Spleen (tissue), 11 donors: ENCODE measurements at regions not wholly inside any gene's neighbourhood (a gene's known extent, or its start where the extent isn't known, plus 50 kb on each side); places are given as distances from the start of the nearest gene placed in this dataset.
"Not testable (repeated sequence)": the region's sequence is repeated elsewhere in the genome, so short reads cannot be mapped to it uniquely, and the experiment has no call there.

Source experiments
- DNase-seq: peaks from one replicate; pipeline ENCODE4 v3.0.0-alpha.2; 2020
- H3K27ac ChIP-seq, 8 donors: fragments of 200-600 bp; sonication (generic) in 7 of 8; 1 replicate in 4 of 8; 2 replicates in 4 of 8; pipeline versions ENCODE4 v1.5.0 to v1.8.0; 2016 to 2021; ENCODE audit warnings: inconsistent platforms in 4 of 8, mild to moderate bottlenecking in 4 of 8, moderate library complexity in 1 of 8
- H3K27me3 ChIP-seq, 7 donors: fragments of 200-600 bp; sonication (generic) in 6 of 7; replicated peaks in 1 of 7; 1 replicate in 4 of 7; 2 replicates in 3 of 7; pipeline versions ENCODE4 v1.5.0 to v1.8.0; 2016 to 2021; ENCODE audit warnings: inconsistent platforms in 3 of 7, mild to moderate bottlenecking in 1 of 7
- H3K36me3 ChIP-seq, 6 donors: fragments of 200-600 bp; sonication (generic) in 5 of 6; 1 replicate in 4 of 6; 2 replicates in 2 of 6; pipeline versions ENCODE4 v1.5.0 to v1.8.0; 2016 to 2021; ENCODE audit warnings: inconsistent platforms in 2 of 6
- H3K4me1 ChIP-seq, 6 donors: fragments of 200-600 bp; sonication (generic) in 5 of 6; 1 replicate in 3 of 6; 2 replicates in 3 of 6; pipeline versions ENCODE4 v1.5.0 to v1.8.0; 2016 to 2021; ENCODE audit warnings: inconsistent platforms in 3 of 6
- H3K4me3 ChIP-seq, 8 donors: fragments of 200-600 bp; sonication (generic) in 7 of 8; 1 replicate in 4 of 8; 2 replicates in 4 of 8; pipeline versions ENCODE4 v1.5.0 to v1.8.0; 2016 to 2021; ENCODE audit warnings: inconsistent platforms in 4 of 8, mild to moderate bottlenecking in 4 of 8, moderate library complexity in 2 of 8
- H3K9me3 ChIP-seq, 8 donors: fragments of 200-600 bp; sonication (generic) in 7 of 8; 1 replicate in 4 of 8; 2 replicates in 4 of 8; pipeline versions ENCODE4 v1.5.0 to v1.8.0; 2016 to 2021; ENCODE audit warnings: inconsistent platforms in 4 of 8
- CTCF ChIP-seq, 11 experiments: fragments of 200-600 bp in 7 of 11; fragments of 450-650 bp in 4 of 11; sonication (generic) in 4 of 11; IDR thresholded peaks in 8 of 11; conservative IDR thresholded peaks in 3 of 11; 1 replicate in 7 of 11; 2 replicates in 4 of 11; pipeline versions ENCODE4 v1.4.0 to v1.8.0; 2016 to 2021; ENCODE audit warnings: antibody characterized with exemption in 11 of 11, inconsistent platforms in 4 of 11, mild to moderate bottlenecking in 1 of 11
- POLR2A ChIP-seq, 3 donors: fragments of 450-650 bp; IDR thresholded peaks; one replicate each; pipeline ENCODE4 v1.5.1; 2017; ENCODE audit warnings: antibody characterized with exemption in 3 of 3, mild to moderate bottlenecking in 1 of 3
- POLR2AphosphoS5 ChIP-seq, 3 donors: sonication (generic); formaldehyde crosslinking; IDR thresholded peaks; one replicate each; pipeline ENCODE4 v1.5.1; 2017; ENCODE audit warnings: antibody characterized with exemption in 3 of 3
- WGBS, 5 donors: extraction: QIAGEN DNeasy Blood & Tissue Kit in 3 of 5; methylation state at CpG; one replicate each; pipeline versions ENCODE4 v1.1.5 to v1.1.7; 2013 to 2018; 5-methylcytosine and 5-hydroxymethylcytosine counted together
- intact Hi-C: fragments of 100-400 bp; cut with DNase I; formaldehyde crosslinking; loops from one replicate; pipeline ENCODE4 v1.15.0; 2023; ENCODE audit warnings: low total_unique reads
- donor health status: healthy with polysubstance abuse.
- donor health status: DM: no; HTN: no; CAD: no; lungs with moderate emphysema.
- donor health status: DM: no; HTN: no; CAD: no.
- donor health status: Bipolar disorder and iron deficiency.
- donor health status: healthy.
- donor health status: DM: no; HTN: no; CAD: no.
- donor health status: DM: yes; HTN: yes; CAD: no.

DNA sequence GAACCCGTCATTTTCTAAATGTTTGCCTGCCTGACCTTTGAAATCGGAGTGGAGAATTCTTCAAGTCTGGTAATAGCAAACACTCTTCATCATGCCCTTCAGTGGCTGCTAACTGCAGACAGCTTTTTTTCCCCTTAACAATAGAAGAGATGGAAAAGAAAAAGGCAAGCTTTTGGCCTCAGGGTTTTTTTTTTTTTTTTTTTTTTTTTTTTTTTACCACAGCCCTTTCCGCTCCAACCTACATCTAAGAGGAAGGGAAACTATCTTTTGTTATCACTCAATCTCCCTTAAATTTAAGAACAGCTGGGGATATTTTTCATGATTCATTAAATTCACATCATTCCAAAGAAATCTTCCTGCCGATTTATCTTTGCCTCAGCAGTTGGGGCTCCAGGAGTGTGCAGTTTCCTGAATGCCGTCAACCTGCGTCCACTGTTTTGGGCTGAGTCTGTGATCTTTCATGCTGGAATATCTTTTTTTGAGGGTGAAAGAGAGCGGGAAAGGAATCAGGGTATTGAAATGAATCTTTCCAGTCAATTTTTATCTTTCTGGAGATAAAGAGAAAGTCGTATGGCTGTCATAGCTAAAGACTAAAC, 144.5 kb upstream of the SMYD2 start:
- no peak for DNase-seq
- Histone ChIP-seq H3K36me3 (no peaks in the 10 kb centered on the region), H3K4me1 (no peaks in the 10 kb centered on the region), H3K27me3 (peaks cover 0 to 7% (median 0%) of the 10 kb centered on the region in 7 donors), H3K4me3 (no peak overlapping the region), H3K27ac (no peak overlapping the region), H3K9me3 (no peaks in the 10 kb centered on the region)
- intact Hi-C loops, result no loop called here
- TF ChIP-seq POLR2A (IDR thresholded peaks at IDR 0.05) (no peak), CTCF (IDR thresholded peaks at IDR 0.05 in 8 of 11, conservative IDR thresholded peaks at IDR 0.05 in 3 of 11) (no peak), POLR2AphosphoS5 (IDR thresholded peaks at IDR 0.05) (no peak)
- WGBS, 5 donors, result 62 to 73% (median 72%) methylated on average over 8 of the region's 8 CpGs

DNA sequence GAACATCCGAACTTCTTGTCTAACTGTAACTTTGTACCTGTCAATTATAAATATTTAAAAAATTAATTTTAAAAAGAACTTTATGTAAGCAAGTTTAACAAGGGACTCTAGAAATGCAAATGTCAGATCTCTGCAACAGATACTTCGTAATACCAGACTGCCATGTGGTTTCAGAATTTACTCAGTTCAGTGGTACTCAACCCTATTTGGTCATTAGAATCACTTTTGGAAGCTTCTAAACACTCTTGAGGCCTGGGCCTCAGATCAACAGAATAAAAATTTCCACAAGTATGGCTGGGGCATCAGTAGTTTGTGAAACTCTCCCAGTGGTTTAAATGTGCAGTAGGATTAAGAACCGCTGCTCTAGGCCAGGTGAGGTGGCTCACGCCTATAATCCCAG, 139.5 kb upstream of the SMYD2 start:
- DNase-seq, result no peak
- H3K4me3 ChIP-seq, result no peak overlapping the region
- intact Hi-C loops, result no loop called here
- peaks cover 0 to 7% (median 0%) of the 10 kb centered on the region in 7 donors for H3K27me3 ChIP-seq
- no peaks in the 10 kb centered on the region for H3K4me1 ChIP-seq
- no peaks in the 10 kb centered on the region for H3K36me3 ChIP-seq
- no peak overlapping the region for H3K27ac ChIP-seq
- WGBS, 5 donors, result 83 to 92% (median 87%) methylated on average over 4 of the region's 4 CpGs
- TF ChIP-seq CTCF (IDR thresholded peaks at IDR 0.05 in 8 of 11, conservative IDR thresholded peaks at IDR 0.05 in 3 of 11), result no peak
- TF ChIP-seq POLR2A (IDR thresholded peaks at IDR 0.05), result no peak
- TF ChIP-seq POLR2AphosphoS5 (IDR thresholded peaks at IDR 0.05), result no peak
- no peaks in the 10 kb centered on the region for H3K9me3 ChIP-seq

DNA sequence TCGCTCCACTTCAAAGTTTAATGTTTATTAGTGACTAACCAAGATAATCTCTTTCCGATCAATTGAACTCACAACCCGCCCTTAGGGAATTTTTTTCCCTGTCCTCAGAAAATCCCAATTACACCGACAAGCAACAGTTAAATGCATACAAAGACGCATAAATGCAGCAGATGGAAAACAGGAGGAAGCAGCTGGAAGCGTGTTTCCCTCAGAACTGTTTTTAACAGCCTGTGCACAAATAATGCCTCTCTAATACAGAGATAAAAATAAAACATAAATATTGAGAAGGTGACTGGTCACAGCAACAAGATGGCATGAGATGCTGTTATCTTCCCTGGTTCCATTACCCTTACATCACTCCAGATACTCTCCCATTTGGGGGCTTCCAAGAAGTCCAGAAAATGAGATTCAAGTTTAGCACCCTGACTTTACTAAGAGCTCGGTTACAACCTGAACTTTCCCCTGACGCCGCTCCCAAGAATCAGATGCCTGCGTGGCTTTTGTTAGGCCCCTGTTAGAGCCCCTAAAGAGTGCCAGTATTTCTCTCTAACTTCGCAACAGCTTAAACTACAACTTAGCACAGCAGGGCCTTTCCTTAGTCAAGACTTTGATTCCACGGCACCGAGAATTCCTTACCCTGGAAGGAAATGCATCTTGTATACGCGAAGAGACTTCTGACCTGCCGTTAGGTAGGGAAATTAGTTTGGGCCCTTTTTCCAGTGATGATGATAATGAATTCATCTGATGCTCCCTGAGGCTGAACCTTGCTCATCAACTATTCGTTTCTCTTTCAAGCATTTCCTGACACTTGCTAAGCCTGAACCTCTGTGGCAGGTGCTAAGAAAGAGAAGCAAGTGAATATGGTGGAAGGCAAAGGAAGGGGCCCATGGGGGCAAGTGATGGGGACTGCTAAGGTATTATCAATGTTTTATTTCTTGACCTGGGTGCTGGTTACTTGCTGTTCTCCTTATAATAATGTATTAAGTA, 137.7 kb upstream of the SMYD2 start:
- Histone ChIP-seq H3K27me3 (peaks cover 0 to 7% (median 0%) of the 10 kb centered on the region in 7 donors), H3K27ac (no peak overlapping the region), H3K4me1 (no peaks in the 10 kb centered on the region), H3K36me3 (no peaks in the 10 kb centered on the region), H3K9me3 (no peaks in the 10 kb centered on the region), H3K4me3 (no peak overlapping the region)
- WGBS, 5 donors, result 70 to 79% (median 74%) methylated on average over 17 of the region's 17 CpGs
- DNase-seq, result no peak
- TF ChIP-seq POLR2A (IDR thresholded peaks at IDR 0.05), result no peak
- no peak for TF ChIP-seq POLR2AphosphoS5 (IDR thresholded peaks at IDR 0.05)
- intact Hi-C loops, result no loop called here

GRCh38 chr1:214144521-214144920, 136.4 kb upstream of the SMYD2 start:
- DNase-seq, H3K36me3 ChIP-seq, H3K4me3 ChIP-seq, H3K27me3 ChIP-seq, intact Hi-C loops, H3K27ac ChIP-seq, H3K9me3 ChIP-seq, H3K4me1 ChIP-seq: not testable (repeated sequence)
- 86 to 96% (median 90%) methylated on average over 2 of the region's 2 CpGs for WGBS, 5 donors

- H3K4me1 ChIP-seq, result no peaks in the 10 kb centered on the region
- intact Hi-C loops, result no loop called here
- DNase-seq, result no peak
- H3K27me3 ChIP-seq, result no peaks in the 10 kb centered on the region
- no peaks in the 10 kb centered on the region for H3K36me3 ChIP-seq
- WGBS, 5 donors, result 57 to 73% (median 67%) methylated on average over 4 of the region's 4 CpGs
- H3K9me3 ChIP-seq, result no peaks in the 10 kb centered on the region
- H3K4me3 ChIP-seq, result no peak overlapping the region
- no peak overlapping the region for H3K27ac ChIP-seq
- TF ChIP-seq CTCF (IDR thresholded peaks at IDR 0.05 in 8 of 11, conservative IDR thresholded peaks at IDR 0.05 in 3 of 11) (no peak), POLR2A (IDR thresholded peaks at IDR 0.05) (no peak), POLR2AphosphoS5 (IDR thresholded peaks at IDR 0.05) (no peak)
Measured at GRCh38 chr1:214146523-214146922, 134.4 kb upstream of the SMYD2 start.
